ENCODE measurements at regions not wholly inside any gene's neighbourhood (a gene's known extent, or its start where the extent isn't known, plus 50 kb on each side); places are given as distances from the start of the nearest gene placed in this dataset.

GRCh38 chr2:163123526-163123925 is 285.0 kb upstream of the KCNH7 start:
- ATAC-seq (no peak), DNase-seq (ENCODE audit: low spot score) (no peak)
- no peaks in the 10 kb centered on the region for H3K9me3 Mint-ChIP-seq
- H3K27me3 Mint-ChIP-seq (ENCODE audit: low read depth): no peaks in the 10 kb centered on the region
- POLR2A ChIA-PET: no interaction called here
- H3K36me3 Mint-ChIP-seq: no peaks in the 10 kb centered on the region
- CTCF ChIA-PET: no interaction called here
- H3K4me3 Mint-ChIP-seq: no peak overlapping the region
- H3K27ac Mint-ChIP-seq: no peak overlapping the region
- no peaks in the 10 kb centered on the region for H3K4me1 Mint-ChIP-seq
- TF ChIP-seq GRHL2 (CRISPR knock-in tag; IDR thresholded peaks at IDR 0.05; ENCODE audit: insufficient replicate concordance, severe bottlenecking) (no peak), FOXK1 (CRISPR knock-in tag; IDR thresholded peaks at IDR 0.05) (no peak), USF2 (CRISPR knock-in tag; IDR thresholded peaks at IDR 0.05) (no peak), ZNF281 (CRISPR knock-in tag; IDR thresholded peaks at IDR 0.05) (no peak), ZNF425 (CRISPR knock-in tag; conservative IDR thresholded peaks at IDR 0.05) (no peak), SMAD4 (CRISPR knock-in tag; IDR thresholded peaks at IDR 0.05) (no peak), RELA (CRISPR knock-in tag; IDR thresholded peaks at IDR 0.05; ENCODE audit: borderline replicate concordance) (no peak), SMAD3 (CRISPR knock-in tag; IDR thresholded peaks at IDR 0.05; ENCODE audit: borderline replicate concordance) (no peak), MAX (CRISPR knock-in tag; IDR thresholded peaks at IDR 0.05) (no peak)

GRCh38 chr2:163122257-163122656 is 283.7 kb upstream of the KCNH7 start:
- TF ChIP-seq MLX (CRISPR knock-in tag; IDR thresholded peaks at IDR 0.05): no peak
- TF ChIP-seq ZNF425 (CRISPR knock-in tag; conservative IDR thresholded peaks at IDR 0.05): no peak
- TF ChIP-seq ERG (CRISPR knock-in tag; IDR thresholded peaks at IDR 0.05): no peak
- no peak for TF ChIP-seq JUN (CRISPR knock-in tag; IDR thresholded peaks at IDR 0.05)
- TF ChIP-seq MXD4 (CRISPR knock-in tag; IDR thresholded peaks at IDR 0.05; ENCODE audit: borderline replicate concordance): no peak
- no peak for TF ChIP-seq ZSCAN18 (CRISPR knock-in tag; IDR thresholded peaks at IDR 0.05)
- no peak for TF ChIP-seq NR2C2 (CRISPR knock-in tag; IDR thresholded peaks at IDR 0.05)
- no peak for TF ChIP-seq NFYB (CRISPR knock-in tag; conservative IDR thresholded peaks at IDR 0.05; ENCODE audit: low read depth)
- no peak for TF ChIP-seq RELA (CRISPR knock-in tag; IDR thresholded peaks at IDR 0.05; ENCODE audit: borderline replicate concordance)
- no peak for TF ChIP-seq FOXK1 (CRISPR knock-in tag; IDR thresholded peaks at IDR 0.05)
- no peak for TF ChIP-seq NFE2L1 (CRISPR knock-in tag; IDR thresholded peaks at IDR 0.05)
- no peak for TF ChIP-seq CREM (CRISPR knock-in tag; IDR thresholded peaks at IDR 0.05)
- TF ChIP-seq E2F5 (CRISPR knock-in tag; IDR thresholded peaks at IDR 0.05): no peak
- no peak for TF ChIP-seq NR3C1 (CRISPR knock-in tag; conservative IDR thresholded peaks at IDR 0.05; ENCODE audit: low read depth)
- no peak for TF ChIP-seq ATF1 (CRISPR knock-in tag; IDR thresholded peaks at IDR 0.05)
- Mint-ChIP-seq H3K27ac (no peak overlapping the region), H3K4me1 (no peaks in the 10 kb centered on the region), H3K36me3 (no peaks in the 10 kb centered on the region), H3K9me3 (no peaks in the 10 kb centered on the region), H3K4me3 (no peak overlapping the region), H3K27me3 (ENCODE audit: low read depth) (no peaks in the 10 kb centered on the region)
- DNase-seq (ENCODE audit: low spot score) (no peak), ATAC-seq (no peak)
- ChIA-PET POLR2A (no interaction called here), CTCF (no interaction called here)

Measured in WTC11 (cell line).